ENCODE measurements at regions not wholly inside any gene's neighbourhood (a gene's known extent, or its start where the extent isn't known, plus 50 kb on each side); places are given as distances from the start of the nearest gene placed in this dataset.

- H3K4me3 ChIP-seq (ENCODE audit: low read depth, low read length): no peak overlapping the region
- TF ChIP-seq CTCF (IDR thresholded peaks at IDR 0.05; ENCODE audit: insufficient read depth, low read depth, low read length): no peak
- ChIA-PET POLR2A (no interaction called here), CTCF (interaction anchor here (0.6 to 1.5 kb wide), 4 partner anchors 12 to 378 kb away, joined by 3 to 4 read pairs (median 4); no protein-coding TSS in a partner anchor)
- peak; percentile 25 for DNase-seq (ENCODE audit: low read depth)
- no peaks in the 10 kb centered on the region for H3K36me3 ChIP-seq (ENCODE audit: control insufficient read depth, insufficient read depth, low read length)
- H3K27me3 ChIP-seq (ENCODE audit: control insufficient read depth, insufficient read depth, low read length): no peaks in the 10 kb centered on the region
Observed at GRCh38 chr15:56835718-56836171, 82.7 kb upstream of the TCF12 start.

- H3K4me3 ChIP-seq (ENCODE audit: low read depth, low read length): no peak overlapping the region
- no peak for DNase-seq (ENCODE audit: low read depth)
- no peaks in the 10 kb centered on the region for H3K36me3 ChIP-seq (ENCODE audit: control insufficient read depth, insufficient read depth, low read length)
- ChIA-PET POLR2A (no interaction called here), CTCF (interaction anchor here (1.0 to 1.5 kb wide), 3 partner anchors 10 to 475 kb away, joined by 3 to 4 read pairs (median 3); no protein-coding TSS in a partner anchor)
- no peak for TF ChIP-seq CTCF (IDR thresholded peaks at IDR 0.05; ENCODE audit: insufficient read depth, low read depth, low read length)
- no peaks in the 10 kb centered on the region for H3K27me3 ChIP-seq (ENCODE audit: control insufficient read depth, insufficient read depth, low read length)
Observed at GRCh38 chr15:56832125-56832524, 86.3 kb upstream of the TCF12 start.

GRCh38 chr15:56831467-56832005 lies 86.9 kb upstream of the TCF12 start:
- Histone ChIP-seq H3K27me3 (ENCODE audit: control insufficient read depth, insufficient read depth, low read length) (no peaks in the 10 kb centered on the region), H3K4me3 (ENCODE audit: low read depth, low read length) (no peak overlapping the region), H3K36me3 (ENCODE audit: control insufficient read depth, insufficient read depth, low read length) (no peaks in the 10 kb centered on the region)
- POLR2A ChIA-PET: no interaction called here
- no peak for TF ChIP-seq CTCF (IDR thresholded peaks at IDR 0.05; ENCODE audit: insufficient read depth, low read depth, low read length)
- DNase-seq (ENCODE audit: low read depth): no peak
- CTCF ChIA-PET: interaction anchor here (1.0 to 1.5 kb wide), 3 partner anchors 9 to 476 kb away, joined by 3 to 4 read pairs (median 3); no protein-coding TSS in a partner anchor

- Histone ChIP-seq H3K36me3 (ENCODE audit: control insufficient read depth, insufficient read depth, low read length) (no peaks in the 10 kb centered on the region), H3K4me3 (ENCODE audit: low read depth, low read length) (no peak overlapping the region), H3K27me3 (ENCODE audit: control insufficient read depth, insufficient read depth, low read length) (no peaks in the 10 kb centered on the region)
- CTCF ChIA-PET: interaction anchor here (0.6 to 2.4 kb wide), 6 partner anchors 13 to 482 kb away, joined by 3 to 7 read pairs (median 4); partner anchors contain the start of gene TCF12
- no peak for DNase-seq (ENCODE audit: low read depth)
- POLR2A ChIA-PET: no interaction called here
- no peak for TF ChIP-seq CTCF (IDR thresholded peaks at IDR 0.05; ENCODE audit: insufficient read depth, low read depth, low read length)
Observed at GRCh38 chr15:56824175-56824574, 90.9 kb upstream of the ZNF280D start.

GRCh38 chr15:56821721-56822425 lies 88.6 kb upstream of the ZNF280D start:
- ChIA-PET POLR2A (no interaction called here), CTCF (interaction anchor here (0.6 to 2.4 kb wide), 19 partner anchors 9 to 720 kb away, joined by 3 to 14 read pairs (median 4); no protein-coding TSS in a partner anchor)

More at GRCh38 chr15:56821721-56822425, 88.6 kb upstream of the ZNF280D start:
- no peaks in the 10 kb centered on the region for H3K27me3 ChIP-seq (ENCODE audit: control insufficient read depth, insufficient read depth, low read length)
- peak; percentile 71 for TF ChIP-seq CTCF (IDR thresholded peaks at IDR 0.05; ENCODE audit: insufficient read depth, low read depth, low read length)
- no peak for DNase-seq (ENCODE audit: low read depth)
- no peaks in the 10 kb centered on the region for H3K36me3 ChIP-seq (ENCODE audit: control insufficient read depth, insufficient read depth, low read length)
- no peak overlapping the region for H3K4me3 ChIP-seq (ENCODE audit: low read depth, low read length)

Measured in BJ (cell line).